Keratinocyte (primary cell): ENCODE measurements at regions not wholly inside any gene's neighbourhood (a gene's known extent, or its start where the extent isn't known, plus 50 kb on each side); places are given as distances from the start of the nearest gene placed in this dataset.

Experiments used
- CTCF ChIP-seq, 3 experiments: IDR thresholded peaks in 1 of 3; conservative IDR thresholded peaks in 1 of 3; optimal IDR thresholded peaks in 1 of 3; 2 replicates in 2 of 3; 3 replicates in 1 of 3; pipeline versions ENCODE3 to v1.5.1; 2011; ENCODE audit warnings: low read length in 3 of 3, mild to moderate bottlenecking in 3 of 3, moderate library complexity in 2 of 3, control low read depth in 1 of 3, inconsistent platforms in 1 of 3; ENCODE audit not compliant: insufficient read depth in 2 of 3; ENCODE audit errors: extremely low read depth in 1 of 3
- EZH2 ChIP-seq: IDR thresholded peaks from one replicate; pipeline ENCODE4 v1.6.1; 2012; ENCODE audit warnings: inconsistent platforms, mild to moderate bottlenecking, low read length, moderate library complexity

DNA sequence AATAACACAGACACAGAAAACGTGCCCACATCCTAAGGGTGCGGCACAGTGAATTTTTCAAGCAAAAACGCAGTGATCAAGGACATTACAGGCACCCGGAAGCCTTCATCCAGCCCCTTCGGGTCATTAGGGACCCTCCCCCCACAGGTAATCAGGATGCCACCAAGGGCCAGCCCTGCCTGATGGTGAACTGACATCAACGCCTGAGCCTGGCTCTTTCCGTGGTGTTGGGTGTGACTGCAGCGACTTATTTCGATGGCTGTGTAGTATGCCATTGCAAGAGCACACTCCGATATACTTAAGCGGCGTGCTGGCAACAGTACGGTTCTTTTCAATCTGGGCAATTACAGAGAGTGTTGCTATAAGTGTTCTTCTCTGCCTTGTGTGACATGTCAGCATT lies 310.0 kb upstream of the IRX1 start:
- TF ChIP-seq CTCF (optimal IDR thresholded peaks at IDR 0.05 in 1 of 3, IDR thresholded peaks at IDR 0.05 in 1 of 3, conservative IDR thresholded peaks at IDR 0.05 in 1 of 3; ENCODE audit: extremely low read depth in 1 of 3, insufficient read depth in 2 of 3, low read length in 3 of 3) = no peak
- no peak for TF ChIP-seq EZH2
